Thymus (tissue), 11 donors: ENCODE measurements at regions not wholly inside any gene's neighbourhood (a gene's known extent, or its start where the extent isn't known, plus 50 kb on each side); places are given as distances from the start of the nearest gene placed in this dataset.

Experiments
- DNase-seq, 9 donors: peaks; one replicate each; pipeline ENCODE4 v3.0.0-alpha.2; 2013; ENCODE audit warnings: low spot score in 9 of 9, low read depth in 6 of 9, missing footprints in 1 of 9
- H3K27ac ChIP-seq, 2 donors: one replicate each; pipeline ENCODE4 v1.5.1; 2013; ENCODE audit warnings: control low read depth in 1 of 2, low read depth in 1 of 2, low read length in 1 of 2, mild to moderate bottlenecking in 1 of 2, moderate library complexity in 1 of 2
- H3K27me3 ChIP-seq, 2 donors: one replicate each; pipeline ENCODE4 v1.5.1; 2013; ENCODE audit warnings: low read length in 1 of 2; ENCODE audit not compliant: control insufficient read depth in 2 of 2, insufficient read depth in 1 of 2
- H3K36me3 ChIP-seq, 2 donors: one replicate each; pipeline ENCODE4 v1.5.1; 2013; ENCODE audit warnings: low read length in 1 of 2, mild to moderate bottlenecking in 1 of 2, moderate library complexity in 1 of 2; ENCODE audit not compliant: control insufficient read depth in 2 of 2, insufficient read depth in 2 of 2
- H3K4me1 ChIP-seq, 2 donors: one replicate each; pipeline ENCODE4 v1.5.1; 2013; ENCODE audit warnings: low read length in 2 of 2; ENCODE audit not compliant: control insufficient read depth in 2 of 2, insufficient read depth in 2 of 2
- H3K4me3 ChIP-seq, 2 donors: one replicate each; pipeline ENCODE4 v1.5.1; 2013; ENCODE audit warnings: low read length in 2 of 2, control low read depth in 1 of 2, mild to moderate bottlenecking in 1 of 2
- H3K9me3 ChIP-seq, 2 donors: one replicate each; pipeline ENCODE4 v1.5.1; 2013; ENCODE audit warnings: low read length in 1 of 2, mild to moderate bottlenecking in 1 of 2; ENCODE audit not compliant: control insufficient read depth in 2 of 2, insufficient read depth in 1 of 2
- WGBS: extraction: QIAGEN DNeasy Blood & Tissue Kit; methylation state at CpG from one replicate; pipeline ENCODE4 v1.1.7; 2013; 5-methylcytosine and 5-hydroxymethylcytosine counted together
- donor health status: healthy.

- Histone ChIP-seq H3K9me3 (no peaks in the 10 kb centered on the region), H3K4me1 (no peaks in the 10 kb centered on the region), H3K27ac (no peak overlapping the region), H3K27me3 (no peaks in the 10 kb centered on the region), H3K4me3 (no peak overlapping the region), H3K36me3 (no peaks in the 10 kb centered on the region)
- WGBS = 64% methylated on average over 1 of the region's 1 CpG
- no peak for DNase-seq
Measured at GRCh38 chr3:190790185-190790584, 72.3 kb downstream of the GMNC start.

DNA sequence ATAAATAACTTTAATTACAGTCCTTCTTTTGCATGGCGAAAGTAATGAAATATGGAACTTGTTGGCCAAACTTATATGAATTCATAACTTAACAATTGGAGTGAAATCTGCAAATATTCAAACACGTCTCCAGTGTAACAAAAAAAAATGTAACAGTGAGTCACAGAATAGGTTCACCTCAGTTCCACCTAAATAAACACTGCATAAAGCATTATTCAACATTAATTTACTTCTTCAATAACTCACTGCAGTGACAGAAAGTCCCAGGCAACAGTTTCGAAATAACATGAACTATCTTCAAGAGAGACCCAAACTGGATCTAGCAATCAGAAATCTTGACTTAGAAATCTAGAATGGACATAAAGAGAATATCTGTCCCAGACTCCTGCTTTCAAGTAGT lies 75.6 kb downstream of the GMNC start:
- Histone ChIP-seq H3K4me1 (no peaks in the 10 kb centered on the region), H3K27ac (no peak overlapping the region), H3K9me3 (no peaks in the 10 kb centered on the region), H3K27me3 (no peaks in the 10 kb centered on the region), H3K36me3 (no peaks in the 10 kb centered on the region), H3K4me3 (no peak overlapping the region)
- WGBS = 93% methylated on average over 3 of the region's 3 CpGs
- DNase-seq = no peak

DNA sequence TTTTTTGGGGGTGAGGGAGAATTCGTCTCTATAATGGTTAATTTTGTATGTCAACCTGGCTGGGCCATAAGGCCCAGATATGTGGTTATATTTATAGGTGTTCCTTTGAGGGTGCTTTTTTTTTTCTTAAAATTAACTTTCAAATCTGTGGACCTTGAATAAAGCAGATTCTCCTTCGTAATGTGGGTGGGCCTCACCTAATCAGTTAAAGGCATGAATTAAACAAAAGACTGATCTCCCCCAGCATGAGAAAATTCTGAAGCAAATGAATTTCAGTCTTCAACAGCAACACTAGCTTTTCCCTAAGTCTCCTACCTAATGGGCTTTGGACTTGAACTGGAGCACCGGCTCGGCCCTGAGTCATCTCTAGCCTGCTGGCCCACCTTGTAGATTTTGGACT lies 77.4 kb downstream of the GMNC start:
- 90% methylated on average over 4 of the region's 4 CpGs for WGBS
- Histone ChIP-seq H3K36me3 (no peaks in the 10 kb centered on the region), H3K27ac (no peak overlapping the region), H3K4me1 (no peaks in the 10 kb centered on the region), H3K9me3 (no peaks in the 10 kb centered on the region), H3K4me3 (no peak overlapping the region), H3K27me3 (no peaks in the 10 kb centered on the region)
- no peak for DNase-seq

GRCh38 chr3:190780524-190780923 lies 82.0 kb downstream of the GMNC start:
- WGBS = 97% methylated on average over 3 of the region's 3 CpGs

DNA sequence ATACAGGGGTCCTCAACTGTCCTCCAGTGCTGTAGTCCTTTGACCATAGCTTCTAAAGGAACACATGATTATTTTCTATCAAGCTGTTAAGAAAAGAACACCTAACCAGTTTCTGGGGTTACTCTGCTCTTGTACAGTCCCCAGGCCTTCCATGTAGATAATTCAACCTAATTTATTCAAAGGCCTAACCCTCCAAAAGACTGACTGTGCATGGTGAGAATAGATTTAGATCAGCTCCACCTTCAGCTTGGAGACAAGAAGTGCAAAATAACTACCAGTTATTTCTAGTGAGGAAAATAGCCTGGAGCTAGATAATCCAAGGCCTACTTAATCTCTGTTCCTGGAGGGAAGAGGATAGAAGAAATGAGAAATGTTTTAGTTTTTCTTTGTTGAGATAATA lies 87.9 kb downstream of the GMNC start:
- no peak for DNase-seq
- no peak overlapping the region for H3K4me3 ChIP-seq
- no peaks in the 10 kb centered on the region for H3K36me3 ChIP-seq
- no peak overlapping the region for H3K27ac ChIP-seq
- H3K4me1 ChIP-seq = no peaks in the 10 kb centered on the region
- no peaks in the 10 kb centered on the region for H3K9me3 ChIP-seq
- H3K27me3 ChIP-seq = no peaks in the 10 kb centered on the region

More at GRCh38 chr3:190780524-190780923, 82.0 kb downstream of the GMNC start:
- no peaks in the 10 kb centered on the region for H3K4me1 ChIP-seq
- H3K4me3 ChIP-seq = no peak overlapping the region
- no peak for DNase-seq
- no peaks in the 10 kb centered on the region for H3K9me3 ChIP-seq
- H3K27me3 ChIP-seq = no peaks in the 10 kb centered on the region
- no peak overlapping the region for H3K27ac ChIP-seq
- no peaks in the 10 kb centered on the region for H3K36me3 ChIP-seq

DNA sequence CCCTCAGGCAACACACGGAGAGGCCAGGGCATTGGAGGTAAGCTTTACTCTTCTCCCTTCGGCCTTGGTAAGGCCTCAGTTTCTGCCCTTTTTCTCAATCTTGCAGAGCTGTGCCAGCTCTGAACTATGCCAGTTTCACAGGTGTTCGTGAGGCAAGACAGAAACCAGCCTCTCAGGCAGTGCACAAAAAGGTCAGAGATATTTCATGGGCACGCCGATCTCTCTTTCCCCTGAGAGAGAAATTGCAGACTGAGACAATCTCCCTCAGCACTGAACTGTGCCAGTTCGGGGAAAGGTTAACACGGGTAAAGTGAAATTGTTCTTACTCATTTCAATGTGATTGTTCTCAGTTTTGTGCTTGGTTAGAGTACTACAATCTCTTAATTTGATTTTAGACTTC lies 88.5 kb downstream of the GMNC start:
- Histone ChIP-seq H3K36me3 (no peaks in the 10 kb centered on the region), H3K9me3 (no peaks in the 10 kb centered on the region), H3K4me1 (no peaks in the 10 kb centered on the region), H3K4me3 (no peak overlapping the region), H3K27me3 (no peaks in the 10 kb centered on the region), H3K27ac (no peak overlapping the region)
- 92% methylated on average over 7 of the region's 7 CpGs for WGBS
- DNase-seq = no peak

GRCh38 chr3:190772831-190773230 lies 89.7 kb downstream of the GMNC start:
- Histone ChIP-seq H3K9me3 (no peaks in the 10 kb centered on the region), H3K36me3 (no peaks in the 10 kb centered on the region), H3K27ac (no peak overlapping the region), H3K4me1 (no peaks in the 10 kb centered on the region), H3K27me3 (no peaks in the 10 kb centered on the region), H3K4me3 (no peak overlapping the region)
- WGBS = 97% methylated on average over 2 of the region's 2 CpGs
- no peak for DNase-seq

GRCh38 chr3:190768891-190769290 lies 93.6 kb downstream of the GMNC start:
- WGBS = 94% methylated on average over 3 of the region's 3 CpGs
- Histone ChIP-seq H3K36me3 (no peaks in the 10 kb centered on the region), H3K27ac (no peak overlapping the region), H3K4me3 (no peak overlapping the region), H3K4me1 (no peaks in the 10 kb centered on the region), H3K27me3 (no peaks in the 10 kb centered on the region), H3K9me3 (no peaks in the 10 kb centered on the region)
- DNase-seq = no peak

DNA sequence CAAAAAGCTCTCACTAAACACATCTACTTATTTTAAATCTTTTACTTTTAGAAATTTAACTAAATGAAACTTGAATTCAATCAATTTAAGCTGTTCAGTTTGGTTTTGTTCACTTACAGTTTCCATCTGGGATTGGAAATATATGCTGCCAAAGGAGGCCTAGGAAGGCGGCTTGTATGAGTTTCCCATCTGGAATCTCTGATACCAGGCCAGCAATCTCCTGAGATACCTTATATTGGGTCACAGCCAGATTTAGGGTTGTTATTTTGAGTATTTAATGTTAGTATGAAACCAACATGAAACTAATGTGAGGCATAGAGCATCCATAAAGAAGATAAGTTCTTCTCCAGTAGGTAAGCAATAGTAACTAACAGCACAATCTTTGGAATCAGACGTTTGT lies 94.6 kb downstream of the GMNC start:
- Histone ChIP-seq H3K9me3 (no peaks in the 10 kb centered on the region), H3K27me3 (no peaks in the 10 kb centered on the region), H3K4me3 (no peak overlapping the region), H3K36me3 (no peaks in the 10 kb centered on the region), H3K27ac (no peak overlapping the region), H3K4me1 (no peaks in the 10 kb centered on the region)
- WGBS = 98% methylated on average over 2 of the region's 2 CpGs
- no peak for DNase-seq
